AG20443 (cell line): ENCODE measurements at regions not wholly inside any gene's neighbourhood (a gene's known extent, or its start where the extent isn't known, plus 50 kb on each side); places are given as distances from the start of the nearest gene placed in this dataset.

ENCODE experiments used
- DNase-seq: peaks from one replicate; pipeline ENCODE4 v3.0.0; 2012; ENCODE audit warnings: low spot score, mixed read lengths

- DNase-seq: no peak
Measured at GRCh38 chr3:194973366-194974000, 287.8 kb downstream of the FAM43A start.

GRCh38 chr3:194974468-194975135, 288.9 kb downstream of the FAM43A start:
- no peak for DNase-seq

GRCh38 chr3:194976049-194976451, 290.4 kb downstream of the FAM43A start:
- DNase-seq: no peak

GRCh38 chr3:194976874-194977273, 291.2 kb downstream of the FAM43A start:
- DNase-seq: no peak

GRCh38 chr3:194977356-194977755, 291.7 kb downstream of the FAM43A start:
- no peak for DNase-seq

- DNase-seq: no peak
Measured at GRCh38 chr3:194979173-194979572, 291.8 kb downstream of the XXYLT1 start.

- no peak for DNase-seq
Measured at GRCh38 chr3:194982472-194982871, 288.5 kb downstream of the XXYLT1 start.

- DNase-seq: no peak
Measured at GRCh38 chr3:194983121-194983520, 287.8 kb downstream of the XXYLT1 start.

- DNase-seq: no peak
Measured at GRCh38 chr3:194983620-194984019, 287.3 kb downstream of the XXYLT1 start.

GRCh38 chr3:194984066-194984465, 286.9 kb downstream of the XXYLT1 start:
- DNase-seq: no peak

GRCh38 chr3:194984622-194985021, 286.3 kb downstream of the XXYLT1 start:
- DNase-seq: no peak

GRCh38 chr3:194985031-194985578, 285.9 kb downstream of the XXYLT1 start:
- peak; percentile 73 for DNase-seq

- no peak for DNase-seq
Measured at GRCh38 chr3:194986208-194987043, 284.5 kb downstream of the XXYLT1 start.

GRCh38 chr3:194987571-194988494, 283.1 kb downstream of the XXYLT1 start:
- no peak for DNase-seq

- no peak for DNase-seq
Measured at GRCh38 chr3:194988495-194989165, 282.3 kb downstream of the XXYLT1 start.

GRCh38 chr3:194989241-194989640, 281.7 kb downstream of the XXYLT1 start:
- no peak for DNase-seq

- DNase-seq: no peak
Measured at GRCh38 chr3:194990454-194991337, 280.3 kb downstream of the XXYLT1 start.

GRCh38 chr3:194991338-194991654, 279.7 kb downstream of the XXYLT1 start:
- DNase-seq: no peak

- no peak for DNase-seq
Measured at GRCh38 chr3:194993896-194994295, 277.1 kb downstream of the XXYLT1 start.

- no peak for DNase-seq
Measured at GRCh38 chr3:194994551-194994981, 276.4 kb downstream of the XXYLT1 start.
